ENCODE measurements at regions not wholly inside any gene's neighbourhood (a gene's known extent, or its start where the extent isn't known, plus 50 kb on each side); places are given as distances from the start of the nearest gene placed in this dataset.

GRCh38 chr2:149990965-149991364 lies 403.4 kb upstream of the MMADHC start:
- Histone ChIP-seq H3K4me1 (ENCODE audit: control insufficient read depth, insufficient read depth, low read length) (no peaks in the 10 kb centered on the region), H3K9me3 (ENCODE audit: control insufficient read depth, insufficient read depth, low read length) (no peaks in the 10 kb centered on the region), H3K4me3 (ENCODE audit: low read depth, low read length) (no peak overlapping the region), H3K36me3 (ENCODE audit: control insufficient read depth, insufficient read depth, low read length) (no peaks in the 10 kb centered on the region), H3K27me3 (ENCODE audit: control insufficient read depth, insufficient read depth, low read length) (no peaks in the 10 kb centered on the region), H3K27ac (ENCODE audit: low read depth, low read length) (no peak overlapping the region)
- no CpG with 5 or more reads among the region's 2 CpGs for WGBS (ENCODE audit: insufficient coverage)
- no peak for DNase-seq (ENCODE audit: low read depth in 4 of 6, low spot score in 6 of 6)

- DNase-seq (ENCODE audit: low read depth in 4 of 6, low spot score in 6 of 6), result no peak
- no peak overlapping the region for H3K27ac ChIP-seq (ENCODE audit: low read depth, low read length)
- H3K9me3 ChIP-seq (ENCODE audit: control insufficient read depth, insufficient read depth, low read length), result no peaks in the 10 kb centered on the region
- no peaks in the 10 kb centered on the region for H3K4me1 ChIP-seq (ENCODE audit: control insufficient read depth, insufficient read depth, low read length)
- WGBS (ENCODE audit: insufficient coverage), result 80% methylated on average over 1 of the region's 2 CpGs
- H3K27me3 ChIP-seq (ENCODE audit: control insufficient read depth, insufficient read depth, low read length), result no peaks in the 10 kb centered on the region
- no peaks in the 10 kb centered on the region for H3K36me3 ChIP-seq (ENCODE audit: control insufficient read depth, insufficient read depth, low read length)
- H3K4me3 ChIP-seq (ENCODE audit: low read depth, low read length), result no peak overlapping the region
Measured at GRCh38 chr2:149989447-149990063, 402.0 kb upstream of the MMADHC start.

GRCh38 chr2:149988361-149988760 lies 400.8 kb upstream of the MMADHC start:
- WGBS (ENCODE audit: insufficient coverage), result 92% methylated on average over 2 of the region's 4 CpGs
- Histone ChIP-seq H3K27me3 (ENCODE audit: control insufficient read depth, insufficient read depth, low read length) (no peaks in the 10 kb centered on the region), H3K27ac (ENCODE audit: low read depth, low read length) (no peak overlapping the region)

GRCh38 chr2:149986861-149987260 lies 399.3 kb upstream of the MMADHC start:
- H3K4me1 ChIP-seq (ENCODE audit: control insufficient read depth, insufficient read depth, low read length), result no peaks in the 10 kb centered on the region
- no peaks in the 10 kb centered on the region for H3K36me3 ChIP-seq (ENCODE audit: control insufficient read depth, insufficient read depth, low read length)
- no peak overlapping the region for H3K4me3 ChIP-seq (ENCODE audit: low read depth, low read length)
- no peak overlapping the region for H3K27ac ChIP-seq (ENCODE audit: low read depth, low read length)
- no peaks in the 10 kb centered on the region for H3K27me3 ChIP-seq (ENCODE audit: control insufficient read depth, insufficient read depth, low read length)
- H3K9me3 ChIP-seq (ENCODE audit: control insufficient read depth, insufficient read depth, low read length), result no peaks in the 10 kb centered on the region
- DNase-seq (ENCODE audit: low read depth in 4 of 6, low spot score in 6 of 6), result peak in 1 of 6 donors; percentile 18
- WGBS (ENCODE audit: insufficient coverage), result 100% methylated on average over 2 of the region's 2 CpGs

More at GRCh38 chr2:149988361-149988760, 400.8 kb upstream of the MMADHC start:
- no peaks in the 10 kb centered on the region for H3K9me3 ChIP-seq (ENCODE audit: control insufficient read depth, insufficient read depth, low read length)
- no peak overlapping the region for H3K4me3 ChIP-seq (ENCODE audit: low read depth, low read length)
- DNase-seq (ENCODE audit: low read depth in 4 of 6, low spot score in 6 of 6), result no peak
- H3K4me1 ChIP-seq (ENCODE audit: control insufficient read depth, insufficient read depth, low read length), result no peaks in the 10 kb centered on the region
- H3K36me3 ChIP-seq (ENCODE audit: control insufficient read depth, insufficient read depth, low read length), result no peaks in the 10 kb centered on the region

GRCh38 chr2:149984311-149984710 lies 396.7 kb upstream of the MMADHC start:
- Histone ChIP-seq H3K4me3 (ENCODE audit: low read depth, low read length) (no peak overlapping the region), H3K9me3 (ENCODE audit: control insufficient read depth, insufficient read depth, low read length) (peaks cover 1% of the 10 kb centered on the region), H3K36me3 (ENCODE audit: control insufficient read depth, insufficient read depth, low read length) (no peaks in the 10 kb centered on the region), H3K4me1 (ENCODE audit: control insufficient read depth, insufficient read depth, low read length) (no peaks in the 10 kb centered on the region), H3K27ac (ENCODE audit: low read depth, low read length) (no peak overlapping the region), H3K27me3 (ENCODE audit: control insufficient read depth, insufficient read depth, low read length) (no peaks in the 10 kb centered on the region)
- no peak for DNase-seq (ENCODE audit: low read depth in 4 of 6, low spot score in 6 of 6)

GRCh38 chr2:149972066-149972465 lies 384.5 kb upstream of the MMADHC start:
- no peak overlapping the region for H3K4me3 ChIP-seq (ENCODE audit: low read depth, low read length)
- H3K4me1 ChIP-seq (ENCODE audit: control insufficient read depth, insufficient read depth, low read length), result no peaks in the 10 kb centered on the region
- no peak overlapping the region for H3K27ac ChIP-seq (ENCODE audit: low read depth, low read length)
- 83% methylated on average over 1 of the region's 3 CpGs for WGBS (ENCODE audit: insufficient coverage)
- H3K9me3 ChIP-seq (ENCODE audit: control insufficient read depth, insufficient read depth, low read length), result no peaks in the 10 kb centered on the region
- DNase-seq (ENCODE audit: low read depth in 4 of 6, low spot score in 6 of 6), result peak in 5 of 6 donors; percentile 11 to 96 (median 43)
- no peaks in the 10 kb centered on the region for H3K36me3 ChIP-seq (ENCODE audit: control insufficient read depth, insufficient read depth, low read length)
- no peaks in the 10 kb centered on the region for H3K27me3 ChIP-seq (ENCODE audit: control insufficient read depth, insufficient read depth, low read length)

GRCh38 chr2:149954981-149955600 lies 367.5 kb upstream of the MMADHC start:
- peaks cover 1% of the 10 kb centered on the region for H3K9me3 ChIP-seq (ENCODE audit: control insufficient read depth, insufficient read depth, low read length)
- H3K4me3 ChIP-seq (ENCODE audit: low read depth, low read length), result no peak overlapping the region
- H3K27ac ChIP-seq (ENCODE audit: low read depth, low read length), result no peak overlapping the region
- WGBS (ENCODE audit: insufficient coverage), result 100% methylated on average over 2 of the region's 6 CpGs
- no peaks in the 10 kb centered on the region for H3K36me3 ChIP-seq (ENCODE audit: control insufficient read depth, insufficient read depth, low read length)
- H3K4me1 ChIP-seq (ENCODE audit: control insufficient read depth, insufficient read depth, low read length), result no peaks in the 10 kb centered on the region
- no peaks in the 10 kb centered on the region for H3K27me3 ChIP-seq (ENCODE audit: control insufficient read depth, insufficient read depth, low read length)
- DNase-seq (ENCODE audit: low read depth in 4 of 6, low spot score in 6 of 6), result no peak

GRCh38 chr2:149953627-149954026 lies 366.1 kb upstream of the MMADHC start:
- no peaks in the 10 kb centered on the region for H3K36me3 ChIP-seq (ENCODE audit: control insufficient read depth, insufficient read depth, low read length)
- H3K4me3 ChIP-seq (ENCODE audit: low read depth, low read length), result no peak overlapping the region
- DNase-seq (ENCODE audit: low read depth in 4 of 6, low spot score in 6 of 6), result no peak
- no peak overlapping the region for H3K27ac ChIP-seq (ENCODE audit: low read depth, low read length)
- 86% methylated on average over 2 of the region's 3 CpGs for WGBS (ENCODE audit: insufficient coverage)
- no peaks in the 10 kb centered on the region for H3K27me3 ChIP-seq (ENCODE audit: control insufficient read depth, insufficient read depth, low read length)
- no peaks in the 10 kb centered on the region for H3K4me1 ChIP-seq (ENCODE audit: control insufficient read depth, insufficient read depth, low read length)
- peaks cover 1% of the 10 kb centered on the region for H3K9me3 ChIP-seq (ENCODE audit: control insufficient read depth, insufficient read depth, low read length)

- Histone ChIP-seq H3K36me3 (ENCODE audit: control insufficient read depth, insufficient read depth, low read length) (no peaks in the 10 kb centered on the region), H3K4me1 (ENCODE audit: control insufficient read depth, insufficient read depth, low read length) (no peaks in the 10 kb centered on the region), H3K27me3 (ENCODE audit: control insufficient read depth, insufficient read depth, low read length) (no peaks in the 10 kb centered on the region), H3K27ac (ENCODE audit: low read depth, low read length) (no peak overlapping the region), H3K4me3 (ENCODE audit: low read depth, low read length) (no peak overlapping the region), H3K9me3 (ENCODE audit: control insufficient read depth, insufficient read depth, low read length) (no peaks in the 10 kb centered on the region)
- DNase-seq (ENCODE audit: low read depth in 4 of 6, low spot score in 6 of 6), result no peak
- 80% methylated on average over 1 of the region's 1 CpG for WGBS (ENCODE audit: insufficient coverage)
Measured at GRCh38 chr2:149931486-149931885, 343.9 kb upstream of the MMADHC start.

GRCh38 chr2:149928011-149928410 lies 340.4 kb upstream of the MMADHC start:
- Histone ChIP-seq H3K4me1 (ENCODE audit: control insufficient read depth, insufficient read depth, low read length) (no peaks in the 10 kb centered on the region), H3K36me3 (ENCODE audit: control insufficient read depth, insufficient read depth, low read length) (no peaks in the 10 kb centered on the region), H3K27me3 (ENCODE audit: control insufficient read depth, insufficient read depth, low read length) (no peaks in the 10 kb centered on the region), H3K4me3 (ENCODE audit: low read depth, low read length) (no peak overlapping the region), H3K9me3 (ENCODE audit: control insufficient read depth, insufficient read depth, low read length) (no peaks in the 10 kb centered on the region), H3K27ac (ENCODE audit: low read depth, low read length) (no peak overlapping the region)
- WGBS (ENCODE audit: insufficient coverage), result 33% methylated on average over 1 of the region's 2 CpGs
- DNase-seq (ENCODE audit: low read depth in 4 of 6, low spot score in 6 of 6), result peak in 2 of 6 donors; percentile 33 to 51
